GM21390 (cell line): ENCODE measurements at regions not wholly inside any gene's neighbourhood (a gene's known extent, or its start where the extent isn't known, plus 50 kb on each side); places are given as distances from the start of the nearest gene placed in this dataset.
"Not testable (repeated sequence)": the region's sequence is repeated elsewhere in the genome, so short reads cannot be mapped to it uniquely, and the experiment has no call there.

Experiments used
- ATAC-seq: cut with Tn5 transposase; IDR thresholded peaks from one replicate; pipeline ENCODE4 v1.9.1; 2021; ENCODE audit not compliant: unreplicated experiment

- ATAC-seq, result no peak
Measured at GRCh38 chrX:15127010-15127409, 142.9 kb downstream of the ASB9 start.

DNA sequence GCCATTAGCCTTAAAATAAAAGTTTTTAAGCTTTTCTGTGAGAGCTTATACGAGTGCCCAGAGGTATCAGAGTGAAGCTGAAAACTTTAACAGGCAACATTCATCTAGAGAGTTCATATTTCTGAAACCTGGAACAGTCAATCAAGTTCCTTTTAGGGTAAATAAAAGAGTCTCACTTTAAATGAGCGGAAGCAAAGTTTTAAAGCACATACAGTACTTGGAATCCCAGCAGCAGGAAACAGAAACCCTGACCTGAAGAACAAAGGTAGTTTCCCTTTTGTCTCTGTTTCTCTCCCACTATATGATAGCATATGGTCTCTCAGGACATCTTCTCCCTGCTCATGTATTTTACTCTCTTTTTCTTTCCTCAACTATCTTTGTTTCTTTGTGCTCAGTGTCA is 153.0 kb downstream of the ASB9 start:
- ATAC-seq, result no peak

GRCh38 chrX:15114743-15115566 is 154.9 kb downstream of the ASB9 start:
- ATAC-seq, result no peak

DNA sequence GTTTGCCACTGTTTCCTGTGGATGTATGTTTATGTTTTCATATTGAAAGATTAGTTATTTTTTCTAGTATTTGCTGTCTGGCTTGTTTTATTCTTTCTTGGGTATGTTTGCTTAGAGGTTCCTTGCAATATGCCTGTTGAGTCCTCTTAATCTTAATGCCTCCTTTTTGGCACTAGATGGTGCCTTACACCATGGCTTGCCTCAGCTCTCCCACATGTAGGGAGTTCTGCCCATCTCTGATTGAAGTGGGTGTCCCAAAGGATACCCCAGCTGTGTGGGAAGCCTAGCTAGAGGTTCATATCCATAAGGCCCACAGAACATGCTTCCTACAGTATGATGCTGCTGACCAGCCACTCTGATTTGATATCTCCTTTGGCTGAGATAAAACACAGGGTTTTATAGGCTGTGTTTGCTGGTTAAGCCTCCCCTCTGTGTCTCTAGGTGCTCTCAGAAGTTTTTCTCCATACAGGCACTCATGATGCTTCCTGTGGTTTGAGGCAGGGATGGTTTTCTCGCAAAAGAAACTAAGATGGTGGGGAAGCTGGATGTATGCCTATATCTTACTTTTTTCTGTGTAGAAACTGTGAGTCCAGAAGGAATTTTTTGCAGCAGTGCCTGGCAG is 162.4 kb downstream of the ASB9 start:
- ATAC-seq, result no peak

DNA sequence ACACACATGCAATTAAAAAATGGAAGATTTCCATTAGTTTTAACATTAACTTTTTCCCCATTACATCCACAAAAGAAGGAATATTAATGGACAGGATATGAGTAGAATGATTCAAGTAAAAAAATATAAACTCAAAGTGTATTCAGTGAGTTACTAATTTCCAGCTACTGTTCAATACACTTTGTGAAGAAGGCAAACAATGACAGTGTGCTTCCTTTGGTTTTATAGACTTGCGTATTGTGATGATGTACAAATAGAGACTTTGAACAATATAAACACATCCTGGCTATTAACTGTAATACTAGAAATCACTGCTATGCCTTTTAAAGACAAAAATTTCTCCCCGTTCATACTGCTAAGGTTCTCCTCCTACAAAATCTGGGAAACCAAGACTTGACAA is 171.4 kb downstream of the ASB9 start:
- no peak for ATAC-seq

GRCh38 chrX:15087747-15088146 is 182.1 kb downstream of the ASB9 start:
- no peak for ATAC-seq

- no peak for ATAC-seq
Measured at GRCh38 chrX:15073313-15073712, 196.6 kb downstream of the ASB9 start.

DNA sequence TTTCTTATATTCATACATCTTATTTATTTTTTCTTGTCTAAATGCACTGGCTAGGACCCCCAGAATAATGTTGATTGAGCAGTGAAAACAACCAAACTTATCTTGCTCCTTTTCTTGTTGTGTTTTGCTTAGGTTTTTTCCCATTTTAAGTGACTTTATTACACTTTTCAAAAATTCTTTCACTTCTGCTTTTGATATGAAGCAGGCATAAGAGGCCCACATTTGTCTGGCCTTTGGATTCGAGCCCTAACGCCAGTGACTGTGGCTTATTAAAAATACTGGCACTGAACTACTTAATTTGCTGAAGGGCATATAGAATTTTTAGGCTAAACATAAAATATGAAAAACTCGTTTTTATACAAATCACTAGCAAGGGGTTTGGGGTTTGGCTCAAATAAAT is 197.0 kb downstream of the ASB9 start:
- no peak for ATAC-seq

GRCh38 chrX:15072259-15072658 is 197.6 kb downstream of the ASB9 start:
- ATAC-seq, result no peak

DNA sequence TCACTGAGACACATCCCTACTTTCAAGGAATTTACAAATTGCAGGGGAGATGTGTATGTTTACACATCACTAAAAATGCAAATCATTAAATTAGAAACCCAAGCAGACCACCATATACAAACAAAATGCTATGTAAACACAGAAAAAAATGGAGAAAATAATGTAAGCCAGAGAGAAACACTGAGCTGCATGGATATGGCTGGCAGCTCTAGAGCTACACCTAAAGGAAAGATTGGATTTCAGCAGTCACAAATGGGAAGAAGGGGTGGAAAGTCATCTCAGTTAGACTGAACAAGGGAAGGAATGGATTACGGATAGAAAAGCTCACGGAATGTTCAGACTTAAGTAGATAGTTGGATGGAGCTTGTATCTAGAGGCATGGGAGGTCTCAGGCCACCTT is 186.3 kb downstream of the MOSPD2 start:
- no peak for ATAC-seq

DNA sequence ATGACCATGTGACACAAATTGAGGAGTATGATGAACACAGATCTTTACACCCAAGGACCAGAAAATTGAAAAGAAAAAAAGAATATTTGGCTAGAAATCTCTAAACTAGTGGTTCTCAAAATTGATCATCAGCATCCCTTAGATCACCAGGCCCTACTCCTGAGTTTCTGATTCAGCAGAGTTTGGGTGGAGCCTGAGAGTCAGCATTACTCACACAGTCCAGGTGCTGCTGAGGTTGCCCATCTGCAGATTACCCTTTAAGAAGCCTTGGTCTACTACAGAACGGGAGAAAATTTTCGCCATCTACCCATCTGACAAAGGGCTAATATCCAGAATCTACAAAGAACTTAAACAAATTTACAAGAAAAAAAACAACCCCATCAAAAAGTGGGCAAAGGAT is 182.8 kb downstream of the MOSPD2 start:
- ATAC-seq, result no peak

- ATAC-seq, result no peak
Measured at GRCh38 chrX:15055146-15055930, 182.1 kb downstream of the MOSPD2 start.

DNA sequence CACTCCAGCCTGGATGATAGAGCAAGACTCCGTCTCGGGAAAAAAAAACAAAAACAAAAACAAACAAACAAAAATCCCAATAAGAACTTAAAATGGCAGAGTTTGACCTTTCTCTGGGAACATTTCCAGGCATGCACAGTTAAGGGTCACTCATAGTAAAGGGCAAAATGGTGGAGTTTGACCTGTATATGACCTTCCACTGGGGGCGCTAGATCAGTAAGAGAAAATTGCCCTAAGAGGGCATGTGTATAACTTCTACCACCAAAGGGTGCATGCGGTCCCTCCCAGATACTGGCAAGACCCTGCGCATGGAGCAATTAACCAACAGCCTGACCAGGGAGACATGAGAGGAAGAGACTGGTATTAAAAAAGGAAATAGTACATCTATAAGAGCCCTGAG is 177.2 kb downstream of the MOSPD2 start:
- ATAC-seq, result no peak

GRCh38 chrX:15043538-15043937 is 170.3 kb downstream of the MOSPD2 start:
- no peak for ATAC-seq

GRCh38 chrX:15033917-15034316 is 160.7 kb downstream of the MOSPD2 start:
- no peak for ATAC-seq

DNA sequence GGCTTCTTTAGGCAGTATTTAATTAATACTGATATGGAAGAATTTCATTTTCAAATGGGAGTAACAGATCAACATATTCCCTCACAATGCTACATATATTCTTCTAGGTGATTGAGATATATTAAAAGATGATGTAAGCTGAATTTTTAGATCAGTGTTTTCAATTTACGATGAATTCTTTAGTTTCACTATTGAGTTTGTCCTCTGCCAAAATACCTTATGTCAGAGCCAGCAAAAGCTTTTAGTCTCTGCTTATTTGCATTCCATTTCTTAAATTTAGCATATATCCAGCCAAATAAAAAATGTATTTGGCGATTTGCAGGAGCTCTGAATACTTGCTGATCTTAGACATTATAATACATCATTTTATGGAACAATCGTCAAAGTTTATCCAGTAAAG is 144.3 kb downstream of the MOSPD2 start:
- no peak for ATAC-seq

DNA sequence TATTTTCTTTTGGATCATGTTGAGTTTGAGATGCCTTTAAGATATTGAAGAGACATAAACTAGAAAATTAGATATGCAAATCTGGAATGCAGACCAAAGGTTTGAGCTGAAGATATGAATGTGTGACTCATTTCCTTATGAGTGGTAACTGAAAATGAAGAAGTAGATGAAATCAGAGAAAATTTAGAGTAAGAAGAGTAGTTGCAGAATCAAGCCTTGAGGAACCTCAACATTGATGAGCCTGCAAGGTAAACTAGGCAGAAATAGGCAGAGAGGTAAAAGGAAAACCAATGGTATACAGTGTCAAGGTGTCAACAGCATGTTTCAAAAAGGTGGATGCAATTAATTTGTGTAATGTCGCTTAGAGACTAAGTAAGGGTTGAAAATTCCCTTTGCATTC is 142.8 kb downstream of the MOSPD2 start:
- no peak for ATAC-seq

DNA sequence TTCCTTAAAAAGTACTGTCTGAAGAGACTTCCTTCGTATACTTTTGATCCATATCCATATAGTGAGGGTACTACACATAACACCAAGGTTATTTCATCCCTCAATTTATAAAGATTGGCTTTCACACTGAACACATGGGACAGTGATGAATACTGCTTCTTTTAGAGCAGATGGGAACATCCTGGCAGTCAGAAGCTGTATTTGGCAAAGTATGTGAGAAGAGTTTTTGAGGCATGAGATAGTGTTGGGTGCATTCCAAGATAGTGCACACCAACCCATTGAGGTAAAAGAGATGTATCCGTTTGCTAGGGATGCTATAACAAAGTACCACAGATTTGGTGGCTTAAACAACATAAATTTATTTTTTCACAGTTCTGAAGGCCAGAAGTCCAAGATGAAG is 141.1 kb downstream of the MOSPD2 start:
- no peak for ATAC-seq

- ATAC-seq, result no peak
Measured at GRCh38 chrX:15013461-15013860, 140.2 kb downstream of the MOSPD2 start.

DNA sequence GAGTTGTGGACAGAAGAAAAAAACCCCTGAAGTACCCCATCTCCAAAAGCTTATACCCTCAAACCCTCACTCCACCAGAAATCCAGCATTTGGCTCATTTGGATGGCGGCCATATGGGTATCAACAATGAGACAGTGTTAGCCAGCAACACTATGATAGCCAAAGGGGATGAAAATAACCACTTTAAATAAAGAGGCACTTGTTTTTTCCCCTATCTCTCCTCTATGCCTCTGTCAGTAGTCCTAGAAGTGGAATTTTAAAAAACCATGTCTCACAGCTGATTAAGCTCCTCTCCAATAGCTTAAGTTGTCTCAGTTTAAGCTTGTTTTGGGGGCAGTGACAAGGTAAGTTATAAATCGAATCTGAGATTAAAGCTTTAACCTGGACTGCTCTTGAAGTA is 124.0 kb downstream of the MOSPD2 start:
- no peak for ATAC-seq

DNA sequence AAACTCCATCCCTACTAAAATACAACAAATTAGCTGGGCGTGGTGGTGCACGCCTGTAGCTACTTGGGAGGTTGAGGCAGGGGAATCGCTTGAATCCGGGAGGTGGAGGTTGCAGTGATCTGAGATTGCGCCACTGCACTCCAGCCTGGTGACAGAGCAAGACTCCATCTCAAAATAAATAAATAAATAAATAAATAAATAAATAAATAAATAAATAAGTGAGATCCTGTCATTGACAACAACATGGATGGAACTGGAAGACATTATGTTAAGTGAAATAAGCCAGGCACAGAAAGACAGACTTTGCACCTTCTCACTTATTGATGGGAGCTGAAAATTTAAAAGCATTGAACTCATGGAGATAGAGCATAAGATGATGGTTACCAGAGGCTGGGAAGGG is 111.2 kb downstream of the MOSPD2 start:
- not testable (repeated sequence) for ATAC-seq
